Rectal smooth muscle tissue (tissue), 1 donor: ENCODE measurements at regions not wholly inside any gene's neighbourhood (a gene's known extent, or its start where the extent isn't known, plus 50 kb on each side); places are given as distances from the start of the nearest gene placed in this dataset.

Source experiments
- H3K27ac ChIP-seq: one replicate; pipeline ENCODE4 v1.7.0; 2013; ENCODE audit warnings: low read depth, low read length, inconsistent platforms
- H3K27me3 ChIP-seq: one replicate; pipeline ENCODE4 v1.7.0; 2013; ENCODE audit warnings: low read length; ENCODE audit not compliant: control insufficient read depth, insufficient read depth
- H3K36me3 ChIP-seq: one replicate; pipeline ENCODE4 v1.7.0; 2013; ENCODE audit warnings: low read length; ENCODE audit not compliant: control insufficient read depth, insufficient read depth
- H3K4me1 ChIP-seq: one replicate; pipeline ENCODE4 v1.7.0; 2013; ENCODE audit warnings: low read length; ENCODE audit not compliant: control insufficient read depth, insufficient read depth
- H3K4me3 ChIP-seq: one replicate; pipeline ENCODE4 v1.7.0; 2013; ENCODE audit warnings: low read length
- H3K9ac ChIP-seq: one replicate; pipeline ENCODE4 v1.7.0; 2013; ENCODE audit warnings: low read length

DNA sequence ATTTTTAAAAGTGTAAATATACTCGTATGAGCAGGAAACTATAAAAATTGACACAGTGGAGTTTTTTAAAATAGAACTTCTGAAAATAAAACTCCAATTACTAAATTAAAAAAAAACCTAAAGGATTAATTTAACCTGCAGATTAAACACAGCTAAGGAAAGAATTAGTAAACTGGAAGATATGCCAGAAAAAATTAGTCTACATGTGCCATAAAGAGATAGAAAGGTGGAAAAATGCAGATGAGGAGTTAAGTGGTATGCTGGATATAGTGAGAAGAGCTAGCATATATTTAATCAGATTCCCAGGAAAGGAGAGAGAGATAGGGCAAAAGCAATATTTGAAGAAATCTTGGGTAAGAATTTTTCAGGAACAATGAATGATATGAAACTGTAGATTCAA is 315.8 kb upstream of the CADM1 start:
- no peak overlapping the region for H3K4me3 ChIP-seq
- no peaks in the 10 kb centered on the region for H3K4me1 ChIP-seq
- no peaks in the 10 kb centered on the region for H3K36me3 ChIP-seq
- no peaks in the 10 kb centered on the region for H3K27me3 ChIP-seq
- no peak overlapping the region for H3K9ac ChIP-seq
- no peak overlapping the region for H3K27ac ChIP-seq

DNA sequence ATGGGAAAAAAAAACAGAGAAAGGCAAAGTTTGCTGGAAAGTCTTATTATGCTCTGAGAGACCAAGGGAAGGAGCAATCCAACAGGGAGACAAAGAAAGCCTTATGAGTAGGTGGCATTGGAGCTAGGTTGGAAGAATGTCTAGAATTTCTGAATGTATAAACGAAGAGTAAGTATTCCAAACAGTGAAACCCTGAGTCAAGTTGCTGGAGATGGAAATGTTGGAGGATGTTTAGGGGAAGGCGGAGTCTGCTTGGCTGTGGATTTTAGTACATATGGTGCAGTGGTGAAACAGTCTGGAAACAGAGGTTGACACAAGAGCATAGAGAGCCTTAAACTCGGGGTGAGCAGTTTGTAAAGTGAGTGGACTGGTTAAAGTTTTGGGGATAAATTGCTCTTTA is 314.8 kb upstream of the CADM1 start:
- Histone ChIP-seq H3K27me3 (no peaks in the 10 kb centered on the region), H3K9ac (no peak overlapping the region), H3K27ac (no peak overlapping the region), H3K4me1 (no peaks in the 10 kb centered on the region), H3K36me3 (no peaks in the 10 kb centered on the region), H3K4me3 (no peak overlapping the region)

DNA sequence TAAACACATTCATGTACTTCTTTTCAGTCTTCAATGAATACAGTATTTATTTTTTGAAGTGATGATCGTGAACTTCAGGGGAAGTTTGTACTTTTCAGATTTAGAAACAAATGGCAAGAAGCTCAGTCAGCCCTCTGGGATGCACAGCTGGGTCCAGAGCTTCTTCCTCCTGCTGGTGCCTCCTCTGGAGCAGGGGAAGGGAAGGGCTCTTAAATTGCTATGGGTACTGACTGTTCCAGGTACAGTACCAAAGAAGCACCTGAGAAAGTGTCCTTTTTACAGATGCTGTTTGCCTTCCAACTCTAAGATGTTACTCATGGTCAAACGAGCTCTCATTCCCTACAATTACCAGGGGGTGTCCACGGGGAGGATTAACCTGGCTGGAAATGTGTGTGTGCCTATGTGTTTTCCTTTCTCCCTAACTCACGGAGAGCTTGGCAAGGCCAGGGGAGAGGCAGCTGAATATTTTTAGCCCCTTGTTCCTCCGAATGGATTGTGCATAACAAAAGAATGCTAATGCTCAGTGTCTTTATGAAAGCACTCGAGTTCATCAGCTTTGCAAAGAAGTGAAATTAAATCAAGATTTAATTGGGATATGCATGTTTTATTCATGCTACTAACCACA is 313.7 kb upstream of the CADM1 start:
- Histone ChIP-seq H3K27me3 (no peaks in the 10 kb centered on the region), H3K4me1 (no peaks in the 10 kb centered on the region), H3K36me3 (no peaks in the 10 kb centered on the region), H3K27ac (no peak overlapping the region), H3K9ac (no peak overlapping the region), H3K4me3 (no peak overlapping the region)

DNA sequence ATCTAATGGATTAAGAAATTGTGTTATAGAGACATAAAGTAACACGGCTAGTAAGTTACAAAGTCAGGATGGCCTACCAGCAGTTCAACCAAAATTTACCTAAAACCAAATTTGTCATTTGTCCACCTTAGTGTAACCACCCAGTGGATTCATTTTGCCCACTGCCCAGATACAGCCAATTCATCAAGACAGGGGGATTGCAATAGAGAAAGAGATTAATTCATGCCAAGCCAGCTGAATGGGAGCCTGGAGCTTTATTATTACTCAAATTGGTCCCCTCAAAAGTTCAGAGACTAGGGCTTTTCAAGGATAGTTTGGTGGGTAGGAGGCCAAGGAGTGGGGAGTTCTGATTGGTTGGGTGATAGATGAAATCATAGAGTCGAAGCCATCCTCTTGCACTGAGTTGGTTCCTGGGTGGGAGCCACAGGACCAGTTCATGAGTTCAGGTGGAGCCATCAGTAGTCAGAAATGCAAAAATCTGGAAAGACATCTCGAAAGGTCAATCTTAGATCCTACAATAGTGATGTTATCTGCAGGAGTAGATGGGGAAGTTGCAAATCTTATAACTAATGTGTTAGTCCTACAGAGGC is 304.2 kb upstream of the CADM1 start:
- Histone ChIP-seq H3K27ac (no peak overlapping the region), H3K36me3 (no peaks in the 10 kb centered on the region), H3K4me1 (no peaks in the 10 kb centered on the region), H3K4me3 (no peak overlapping the region), H3K9ac (no peak overlapping the region), H3K27me3 (no peaks in the 10 kb centered on the region)

DNA sequence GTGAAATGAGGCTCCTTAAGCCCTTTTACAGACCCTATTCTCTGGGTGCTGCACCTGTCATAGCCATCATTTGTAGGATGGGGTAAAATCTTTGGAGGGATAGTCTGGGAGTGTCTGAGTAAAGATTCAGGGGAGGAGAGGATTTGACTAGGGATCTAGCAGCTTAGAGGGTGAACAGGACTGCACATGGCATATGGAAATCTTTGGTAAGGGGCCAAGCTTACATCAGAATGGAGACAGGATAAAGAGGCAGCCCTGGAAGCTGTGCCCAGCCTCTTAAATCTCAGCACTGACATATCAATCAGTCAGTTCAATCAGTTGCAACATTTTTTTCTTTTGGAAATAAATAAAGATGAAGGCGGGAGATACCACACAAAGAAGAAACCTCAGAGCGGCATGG is 301.8 kb upstream of the CADM1 start:
- Histone ChIP-seq H3K4me3 (no peak overlapping the region), H3K4me1 (no peaks in the 10 kb centered on the region), H3K27ac (no peak overlapping the region), H3K27me3 (no peaks in the 10 kb centered on the region), H3K36me3 (no peaks in the 10 kb centered on the region), H3K9ac (no peak overlapping the region)

DNA sequence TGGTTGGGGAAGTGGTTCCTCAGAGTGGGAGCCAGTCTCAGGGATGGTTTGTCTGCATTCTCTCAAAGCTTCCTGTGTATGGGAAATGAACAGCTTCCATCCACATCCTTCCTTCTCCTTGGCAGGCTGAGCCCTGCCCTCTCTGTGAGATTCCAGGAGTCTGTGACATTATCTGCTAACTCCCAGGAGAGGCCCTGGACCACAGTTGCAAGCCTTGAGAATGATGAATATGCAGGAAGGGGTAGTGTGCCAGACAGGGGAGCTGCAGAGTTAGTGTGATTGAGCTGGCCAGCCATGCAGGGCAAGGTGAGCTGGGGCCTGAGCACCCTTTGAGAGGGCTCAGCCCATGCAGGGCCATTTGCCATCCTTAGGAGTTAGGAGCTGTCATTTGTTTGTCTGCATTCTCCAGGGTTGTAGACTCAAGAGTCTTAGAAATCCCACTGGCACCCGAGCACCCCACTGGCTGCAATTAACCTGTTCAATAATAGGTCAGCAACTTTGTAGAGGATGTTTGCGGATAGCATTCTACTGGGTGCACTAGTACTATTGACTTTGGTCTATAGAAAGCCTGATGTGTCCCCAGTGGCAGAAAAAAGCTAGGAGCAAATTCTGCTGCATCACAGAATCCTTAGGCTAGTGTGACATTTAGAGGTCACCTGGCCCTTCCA is 299.0 kb upstream of the CADM1 start:
- no peak overlapping the region for H3K27ac ChIP-seq
- H3K36me3 ChIP-seq, result no peaks in the 10 kb centered on the region
- no peak overlapping the region for H3K9ac ChIP-seq
- no peaks in the 10 kb centered on the region for H3K4me1 ChIP-seq
- H3K27me3 ChIP-seq, result no peaks in the 10 kb centered on the region
- H3K4me3 ChIP-seq, result no peak overlapping the region

DNA sequence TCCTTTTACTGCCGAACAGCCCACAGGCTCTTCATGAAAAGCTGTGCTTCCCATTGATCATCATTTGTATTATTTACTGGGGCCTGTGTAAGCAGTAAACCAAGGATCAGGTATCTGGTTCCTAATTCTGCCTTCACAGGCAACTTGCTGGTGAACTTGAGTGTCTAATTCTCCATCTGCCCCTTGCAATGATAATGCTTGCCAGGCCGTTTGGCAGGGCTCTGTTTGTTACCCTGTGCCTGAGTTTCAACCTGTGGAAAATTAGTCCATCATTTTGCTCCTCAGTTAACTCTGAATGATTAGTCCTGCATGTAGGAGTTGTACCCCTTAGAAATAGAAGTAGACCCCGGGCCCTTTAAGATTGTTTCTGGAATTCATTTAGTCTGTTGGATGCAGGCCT is 298.4 kb upstream of the CADM1 start:
- H3K9ac ChIP-seq, result no peak overlapping the region
- no peaks in the 10 kb centered on the region for H3K4me1 ChIP-seq
- no peak overlapping the region for H3K4me3 ChIP-seq
- no peaks in the 10 kb centered on the region for H3K27me3 ChIP-seq
- no peaks in the 10 kb centered on the region for H3K36me3 ChIP-seq
- no peak overlapping the region for H3K27ac ChIP-seq

DNA sequence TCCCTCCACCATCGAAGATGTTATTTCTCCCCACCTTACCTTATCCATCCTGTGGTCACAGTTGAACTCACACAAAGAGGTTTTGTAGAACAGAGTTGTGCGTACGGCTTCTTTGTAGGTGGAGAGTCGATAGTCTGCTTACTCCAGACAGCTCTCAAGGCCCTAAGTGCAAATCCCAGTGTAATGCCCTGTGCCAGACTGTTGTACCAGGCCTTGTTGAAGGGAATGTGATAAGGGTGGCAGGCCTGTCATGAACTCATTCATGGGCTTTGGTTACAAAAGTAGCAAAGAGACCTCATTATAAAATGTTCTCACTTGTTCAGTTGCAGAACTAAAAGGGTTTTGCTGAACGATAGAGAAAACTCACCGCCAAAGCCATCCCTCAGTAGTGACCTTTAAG is 288.7 kb upstream of the CADM1 start:
- no peaks in the 10 kb centered on the region for H3K27me3 ChIP-seq
- H3K4me1 ChIP-seq, result no peaks in the 10 kb centered on the region
- no peak overlapping the region for H3K27ac ChIP-seq
- H3K4me3 ChIP-seq, result no peak overlapping the region
- H3K9ac ChIP-seq, result no peak overlapping the region
- H3K36me3 ChIP-seq, result no peaks in the 10 kb centered on the region

DNA sequence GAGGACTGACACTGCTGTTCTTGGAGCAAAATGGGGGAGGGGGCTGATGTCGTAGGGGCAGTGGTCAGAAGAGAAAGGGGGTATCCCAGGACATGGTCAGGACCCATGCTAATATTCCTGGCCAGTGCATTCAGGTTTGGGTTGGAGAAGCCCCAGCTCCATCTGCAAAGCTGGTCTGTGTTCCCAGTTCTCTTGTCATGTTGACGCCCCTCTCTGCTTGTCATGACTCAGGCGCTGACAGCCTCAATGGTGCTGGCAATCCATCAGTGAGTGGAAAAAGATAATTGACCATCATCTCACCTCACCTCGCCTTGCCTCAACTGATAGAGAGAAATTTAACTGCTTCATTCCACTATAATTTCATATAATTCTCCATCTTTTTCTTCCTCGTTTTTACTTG is 283.1 kb upstream of the CADM1 start:
- Histone ChIP-seq H3K27me3 (no peaks in the 10 kb centered on the region), H3K4me1 (no peaks in the 10 kb centered on the region)

DNA sequence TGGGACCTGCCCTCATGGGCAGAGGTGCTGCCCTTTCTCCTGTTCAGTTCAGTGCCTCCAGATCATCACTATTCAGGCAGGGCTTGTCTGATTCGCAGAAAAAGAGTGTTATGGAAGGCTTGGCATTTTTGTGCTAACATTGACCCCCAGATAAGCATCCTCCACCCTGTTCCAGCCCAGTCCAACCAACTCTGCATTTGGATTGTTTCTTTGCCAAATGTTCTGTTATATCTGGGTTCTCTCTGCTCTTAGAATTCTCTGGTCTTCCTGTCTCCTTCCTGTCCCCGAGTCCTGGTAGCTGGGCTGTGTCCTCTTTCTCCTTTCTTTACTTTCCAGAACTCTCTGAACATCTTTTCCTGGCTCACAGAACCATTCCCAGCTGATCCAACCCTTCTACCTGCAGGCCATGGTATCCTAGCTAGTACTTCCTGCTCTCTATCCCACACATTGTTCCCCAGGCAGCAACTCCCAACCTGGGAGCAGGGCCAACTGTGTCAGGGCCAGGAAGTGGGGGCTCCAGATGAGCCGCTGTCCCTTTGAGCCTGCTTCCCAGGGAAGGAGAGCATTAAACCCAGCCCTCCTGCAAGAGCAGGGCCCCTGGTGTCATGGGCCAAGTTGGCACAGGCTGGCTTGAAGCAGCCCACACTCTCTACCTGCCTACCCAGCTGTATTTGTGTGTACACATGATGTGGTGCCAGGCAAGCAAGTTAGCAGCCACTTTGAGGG is 280.7 kb upstream of the CADM1 start:
- no peak overlapping the region for H3K9ac ChIP-seq
- no peak overlapping the region for H3K27ac ChIP-seq
- no peaks in the 10 kb centered on the region for H3K4me1 ChIP-seq
- no peak overlapping the region for H3K4me3 ChIP-seq
- H3K36me3 ChIP-seq, result no peaks in the 10 kb centered on the region
- no peaks in the 10 kb centered on the region for H3K27me3 ChIP-seq

More for the DNA sequence above, 283.1 kb upstream of the CADM1 start:
- Histone ChIP-seq H3K9ac (no peak overlapping the region), H3K36me3 (no peaks in the 10 kb centered on the region), H3K4me3 (no peak overlapping the region), H3K27ac (no peak overlapping the region)

DNA sequence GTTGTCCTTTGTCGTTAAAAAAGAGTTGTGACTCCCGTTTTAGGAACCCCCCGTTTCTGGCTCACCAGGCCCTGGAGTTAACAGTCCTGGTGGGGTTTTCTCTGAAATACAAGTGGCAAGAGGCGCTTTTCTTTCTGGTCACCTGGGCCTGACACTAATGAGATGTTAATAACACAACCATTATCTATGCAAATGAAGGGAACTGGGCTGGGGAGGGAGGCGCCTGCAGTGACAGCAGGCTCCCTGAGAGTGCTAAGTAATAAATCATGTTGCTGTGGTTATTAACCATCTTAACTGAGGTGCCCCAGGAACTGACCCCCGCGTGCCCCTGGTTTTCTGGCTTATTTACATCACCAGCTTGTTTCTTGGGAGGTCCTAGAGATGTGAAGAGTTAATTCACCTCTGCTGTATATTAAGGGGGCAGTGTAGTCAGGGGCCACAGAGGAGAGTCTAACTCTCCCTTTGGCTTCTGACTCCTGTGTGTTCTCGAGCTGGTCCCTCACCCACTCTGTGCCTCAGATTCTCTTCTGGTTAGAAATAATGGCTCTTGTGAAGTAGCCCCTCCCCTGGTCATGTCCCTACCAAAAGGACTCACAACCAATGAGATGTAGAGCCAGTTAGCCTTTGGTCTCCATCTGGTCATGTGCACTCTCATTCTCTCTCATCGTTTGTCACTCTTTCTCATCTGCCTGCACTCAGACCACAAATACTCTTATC is 276.6 kb upstream of the CADM1 start:
- H3K27ac ChIP-seq, result no peak overlapping the region
- no peak overlapping the region for H3K4me3 ChIP-seq
- H3K27me3 ChIP-seq, result no peaks in the 10 kb centered on the region
- H3K9ac ChIP-seq, result no peak overlapping the region
- H3K36me3 ChIP-seq, result no peaks in the 10 kb centered on the region
- H3K4me1 ChIP-seq, result no peaks in the 10 kb centered on the region

DNA sequence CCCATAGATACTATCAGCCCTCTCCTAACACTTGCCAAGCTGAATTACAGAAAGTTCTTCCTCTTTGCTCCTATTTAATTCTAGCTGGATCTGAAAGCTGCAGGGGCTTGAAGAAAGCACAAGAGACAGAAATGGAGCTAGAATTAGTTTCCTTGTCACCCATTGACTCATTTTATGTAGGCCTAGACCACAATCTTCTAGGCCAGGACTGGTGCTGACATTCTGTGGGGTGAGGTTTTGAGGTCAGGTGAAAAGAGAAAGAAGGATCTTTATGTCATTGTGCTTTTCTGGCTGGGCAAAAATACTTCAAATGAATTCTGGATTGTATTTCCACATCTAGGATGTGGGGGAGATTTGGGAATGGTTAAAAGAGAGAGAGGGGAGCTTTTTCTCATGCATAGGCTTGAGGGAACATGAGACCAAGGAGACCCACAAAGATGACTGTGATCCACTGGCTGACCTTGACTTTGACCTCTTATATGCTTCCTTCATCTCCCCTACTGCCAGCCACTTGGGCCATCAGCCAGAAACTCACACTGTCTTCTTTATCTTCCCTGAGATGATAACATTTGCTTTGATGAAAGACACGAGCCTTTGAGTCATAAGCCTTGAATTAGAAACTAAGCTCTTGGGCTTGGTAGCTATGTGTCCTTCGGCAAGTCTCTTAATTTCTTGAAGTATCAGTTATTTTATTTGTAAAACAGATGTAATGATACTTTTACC is 274.9 kb upstream of the CADM1 start:
- Histone ChIP-seq H3K27me3 (no peaks in the 10 kb centered on the region), H3K9ac (no peak overlapping the region), H3K36me3 (no peaks in the 10 kb centered on the region), H3K4me3 (no peak overlapping the region), H3K27ac (no peak overlapping the region), H3K4me1 (no peaks in the 10 kb centered on the region)
